ENCODE measurements at regions not wholly inside any gene's neighbourhood (a gene's known extent, or its start where the extent isn't known, plus 50 kb on each side); places are given as distances from the start of the nearest gene placed in this dataset.
A peak's percentile ranks its signal among the peaks of the same experiment; 100 is the strongest.

DNA sequence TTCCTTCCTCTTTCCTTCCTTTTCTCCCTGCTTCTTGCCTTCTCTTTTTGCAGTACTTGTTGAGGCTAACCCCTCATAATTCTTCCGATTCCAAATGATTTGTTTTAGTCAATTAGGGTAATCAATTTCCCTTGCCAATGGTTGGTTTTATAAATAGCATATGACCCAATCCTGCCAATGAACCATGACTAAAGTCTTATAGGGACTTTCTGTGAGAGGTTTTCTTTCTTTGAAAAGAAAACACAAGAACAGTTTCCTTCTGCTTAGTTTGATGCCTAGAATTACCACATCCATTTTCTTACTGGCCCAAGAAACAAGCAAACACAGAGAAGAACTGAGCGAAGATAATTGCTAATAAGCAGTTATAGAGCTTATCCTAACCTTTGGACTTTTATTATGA, 292.5 kb upstream of the SATB1 start:
- ChIA-PET CTCF (interaction anchor here (0.9 kb wide), 1 partner anchor 23 kb away, joined by 4 read pairs; no protein-coding TSS in a partner anchor), POLR2A (interaction anchor here (1.2 to 4.0 kb wide), 3 partner anchors 8 to 24 kb away, joined by 3 to 39 read pairs (median 11); no protein-coding TSS in a partner anchor)
- intact Hi-C loops (cut with DNase I, micrococcal nuclease), result loop anchor here in 1 of 2 experiments (5.0 kb wide), 1 partner anchor 40 kb away; no protein-coding TSS in a partner anchor
- peak in 1 of 14 experiments; percentile 43 for DNase-seq
- no peaks in the 10 kb centered on the region for H3K27me3 Mint-ChIP-seq
- peak overlapping the region; percentile 65 for H3K27ac Mint-ChIP-seq
- H3K4me3 Mint-ChIP-seq, result peak overlapping the region; percentile 52
- peaks cover 38% of the 10 kb centered on the region for H3K4me1 ChIP-seq (ENCODE audit: insufficient read depth, low read length)
- peaks cover 3% of the 10 kb centered on the region for H3K9me3 Mint-ChIP-seq
- no peak for ATAC-seq (ENCODE audit: poor library complexity)
- H3K36me3 Mint-ChIP-seq (ENCODE audit: low read depth), result peaks cover 20% of the 10 kb centered on the region
- H3K27me3 ChIP-seq (ENCODE audit: control insufficient read depth in 1 of 2, insufficient read depth in 2 of 2, low read length in 2 of 2), result no peaks in the 10 kb centered on the region
- H3K4me3 ChIP-seq (ENCODE audit: low read length), result no peak overlapping the region
- H3K36me3 ChIP-seq (ENCODE audit: insufficient read depth, low read length), result no peaks in the 10 kb centered on the region
- no peaks in the 10 kb centered on the region for H3K9me3 ChIP-seq (ENCODE audit: control insufficient read depth in 1 of 2, insufficient read depth in 1 of 2, low read length in 2 of 2)
- H3K4me1 Mint-ChIP-seq (ENCODE audit: low read depth), result peaks cover 74% of the 10 kb centered on the region
- H3K27ac ChIP-seq (ENCODE audit: low read depth in 1 of 2, low read length in 2 of 2), result no peak overlapping the region
- TF ChIP-seq, protein P1, sequence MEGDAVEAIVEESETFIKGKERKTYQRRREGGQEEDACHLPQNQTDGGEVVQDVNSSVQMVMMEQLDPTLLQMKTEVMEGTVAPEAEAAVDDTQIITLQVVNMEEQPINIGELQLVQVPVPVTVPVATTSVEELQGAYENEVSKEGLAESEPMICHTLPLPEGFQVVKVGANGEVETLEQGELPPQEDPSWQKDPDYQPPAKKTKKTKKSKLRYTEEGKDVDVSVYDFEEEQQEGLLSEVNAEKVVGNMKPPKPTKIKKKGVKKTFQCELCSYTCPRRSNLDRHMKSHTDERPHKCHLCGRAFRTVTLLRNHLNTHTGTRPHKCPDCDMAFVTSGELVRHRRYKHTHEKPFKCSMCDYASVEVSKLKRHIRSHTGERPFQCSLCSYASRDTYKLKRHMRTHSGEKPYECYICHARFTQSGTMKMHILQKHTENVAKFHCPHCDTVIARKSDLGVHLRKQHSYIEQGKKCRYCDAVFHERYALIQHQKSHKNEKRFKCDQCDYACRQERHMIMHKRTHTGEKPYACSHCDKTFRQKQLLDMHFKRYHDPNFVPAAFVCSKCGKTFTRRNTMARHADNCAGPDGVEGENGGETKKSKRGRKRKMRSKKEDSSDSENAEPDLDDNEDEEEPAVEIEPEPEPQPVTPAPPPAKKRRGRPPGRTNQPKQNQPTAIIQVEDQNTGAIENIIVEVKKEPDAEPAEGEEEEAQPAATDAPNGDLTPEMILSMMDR (IDR thresholded peaks at IDR 0.05), result no peak

DNA sequence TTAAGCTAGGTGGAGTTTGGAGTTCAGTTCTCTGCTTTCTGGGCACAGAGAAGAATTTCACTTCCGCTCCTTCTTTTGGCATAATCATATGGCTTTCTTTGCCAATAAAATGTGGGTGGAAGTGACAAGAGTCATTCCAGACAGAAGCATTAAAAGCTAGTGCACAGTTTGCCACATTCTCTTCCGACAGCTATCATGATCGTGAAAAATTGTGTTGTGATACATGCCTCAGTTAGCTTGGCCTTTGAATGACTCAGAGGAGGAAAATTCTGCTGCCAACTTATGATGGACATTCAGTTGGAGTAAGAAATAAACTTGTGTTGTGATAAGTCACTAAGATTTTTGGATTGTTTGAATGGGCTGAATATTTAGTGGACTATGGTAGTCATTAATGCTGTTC, 291.7 kb upstream of the SATB1 start:
- H3K27me3 Mint-ChIP-seq, result no peaks in the 10 kb centered on the region
- no peaks in the 10 kb centered on the region for H3K9me3 ChIP-seq (ENCODE audit: control insufficient read depth in 1 of 2, insufficient read depth in 1 of 2, low read length in 2 of 2)
- peaks cover 76% of the 10 kb centered on the region for H3K4me1 Mint-ChIP-seq (ENCODE audit: low read depth)
- POLR2A ChIA-PET, result interaction anchor here (0.6 to 4.0 kb wide), 7 partner anchors 9 to 525 kb away, joined by 3 to 39 read pairs (median 4); no protein-coding TSS in a partner anchor
- no peaks in the 10 kb centered on the region for H3K36me3 ChIP-seq (ENCODE audit: insufficient read depth, low read length)
- intact Hi-C loops (cut with DNase I, micrococcal nuclease), result loop anchor here in 1 of 2 experiments (5.0 kb wide), 1 partner anchor 40 kb away; no protein-coding TSS in a partner anchor
- peaks cover 20% of the 10 kb centered on the region for H3K36me3 Mint-ChIP-seq (ENCODE audit: low read depth)
- ATAC-seq (ENCODE audit: poor library complexity) (no peak), DNase-seq (no peak)
- H3K27me3 ChIP-seq (ENCODE audit: control insufficient read depth in 1 of 2, insufficient read depth in 2 of 2, low read length in 2 of 2), result no peaks in the 10 kb centered on the region
- H3K27ac Mint-ChIP-seq, result peak overlapping the region; percentile 65
- H3K27ac ChIP-seq (ENCODE audit: low read depth in 1 of 2, low read length in 2 of 2), result no peak overlapping the region
- H3K4me3 ChIP-seq (ENCODE audit: low read length), result no peak overlapping the region
- peaks cover 34% of the 10 kb centered on the region for H3K4me1 ChIP-seq (ENCODE audit: insufficient read depth, low read length)
- CTCF ChIA-PET, result interaction anchor here (0.9 to 1.5 kb wide), 6 partner anchors 9 to 46 kb away, joined by 3 to 6 read pairs (median 4); no protein-coding TSS in a partner anchor
- TF ChIP-seq, protein P1 (IDR thresholded peaks at IDR 0.05), result no peak
- no peak overlapping the region for H3K4me3 Mint-ChIP-seq
- H3K9me3 Mint-ChIP-seq, result peaks cover 3% of the 10 kb centered on the region

DNA sequence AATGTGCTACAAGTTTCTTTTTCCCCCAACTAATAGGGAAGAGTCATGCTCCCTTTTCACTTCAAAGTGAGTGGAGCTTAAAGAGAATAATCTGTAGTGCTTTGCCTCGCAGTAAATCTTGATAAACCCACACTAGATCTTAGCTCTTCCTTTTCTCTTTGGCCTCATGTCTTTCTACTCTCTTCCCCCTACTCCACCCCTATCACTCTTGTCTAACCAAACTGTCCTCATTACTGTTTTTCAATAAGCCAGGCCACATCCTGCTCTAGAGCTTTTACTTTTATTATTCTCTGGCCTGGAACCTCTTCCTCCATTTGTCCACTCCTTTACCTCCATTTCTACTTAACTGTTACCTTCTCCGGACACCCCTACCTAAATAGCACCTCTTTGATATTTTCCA, 291.0 kb upstream of the SATB1 start:
- Mint-ChIP-seq H3K4me1 (ENCODE audit: low read depth) (peaks cover 76% of the 10 kb centered on the region), H3K4me3 (peak overlapping the region; percentile 73), H3K27ac (peak overlapping the region; percentile 65), H3K36me3 (ENCODE audit: low read depth) (peaks cover 20% of the 10 kb centered on the region), H3K9me3 (peaks cover 3% of the 10 kb centered on the region), H3K27me3 (no peaks in the 10 kb centered on the region)
- Histone ChIP-seq H3K4me1 (ENCODE audit: insufficient read depth, low read length) (peaks cover 34% of the 10 kb centered on the region), H3K4me3 (ENCODE audit: low read length) (no peak overlapping the region), H3K36me3 (ENCODE audit: insufficient read depth, low read length) (no peaks in the 10 kb centered on the region), H3K9me3 (ENCODE audit: control insufficient read depth in 1 of 2, insufficient read depth in 1 of 2, low read length in 2 of 2) (no peaks in the 10 kb centered on the region), H3K27me3 (ENCODE audit: control insufficient read depth in 1 of 2, insufficient read depth in 2 of 2, low read length in 2 of 2) (no peaks in the 10 kb centered on the region), H3K27ac (ENCODE audit: low read depth in 1 of 2, low read length in 2 of 2) (no peak overlapping the region)
- POLR2A ChIA-PET, result interaction anchor here (0.7 to 4.0 kb wide), 10 partner anchors 9 to 294 kb away, joined by 3 to 39 read pairs (median 4); no protein-coding TSS in a partner anchor
- ATAC-seq (ENCODE audit: poor library complexity), result no peak
- peak in 1 of 14 experiments; percentile 70 for DNase-seq
- intact Hi-C loops (cut with DNase I, micrococcal nuclease), result loop anchor here in 1 of 2 experiments (5.0 kb wide), 1 partner anchor 41 kb away; no protein-coding TSS in a partner anchor
- TF ChIP-seq, protein P1 (IDR thresholded peaks at IDR 0.05), result no peak
- CTCF ChIA-PET, result interaction anchor here (1.0 to 1.5 kb wide), 5 partner anchors 9 to 47 kb away, joined by 3 to 6 read pairs (median 3); no protein-coding TSS in a partner anchor

All from CD4-positive, alpha-beta T cell (primary cell).